ENCODE measurements at regions not wholly inside any gene's neighbourhood (a gene's known extent, or its start where the extent isn't known, plus 50 kb on each side); places are given as distances from the start of the nearest gene placed in this dataset.

DNA sequence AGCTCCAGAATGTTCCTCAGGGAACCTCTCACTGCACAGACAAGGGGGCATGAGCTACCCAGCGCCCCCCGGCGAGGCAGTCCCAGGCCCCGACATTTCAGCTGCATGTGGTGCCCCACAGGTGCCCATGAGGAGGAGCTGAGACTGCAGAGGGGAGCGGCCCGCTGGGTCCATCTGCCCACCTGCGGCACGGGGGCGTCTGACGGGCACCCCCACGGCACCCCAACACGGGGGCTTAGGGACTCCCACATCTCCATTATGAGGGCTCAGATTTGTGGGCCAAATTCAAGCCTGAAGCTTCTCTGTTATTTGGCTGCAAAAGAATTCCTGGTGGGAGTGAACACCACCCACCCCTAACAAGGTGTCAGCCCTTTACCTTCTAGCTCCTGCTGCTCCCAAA lies 258.4 kb downstream of the UACA start:
- TF ChIP-seq, protein P1, sequence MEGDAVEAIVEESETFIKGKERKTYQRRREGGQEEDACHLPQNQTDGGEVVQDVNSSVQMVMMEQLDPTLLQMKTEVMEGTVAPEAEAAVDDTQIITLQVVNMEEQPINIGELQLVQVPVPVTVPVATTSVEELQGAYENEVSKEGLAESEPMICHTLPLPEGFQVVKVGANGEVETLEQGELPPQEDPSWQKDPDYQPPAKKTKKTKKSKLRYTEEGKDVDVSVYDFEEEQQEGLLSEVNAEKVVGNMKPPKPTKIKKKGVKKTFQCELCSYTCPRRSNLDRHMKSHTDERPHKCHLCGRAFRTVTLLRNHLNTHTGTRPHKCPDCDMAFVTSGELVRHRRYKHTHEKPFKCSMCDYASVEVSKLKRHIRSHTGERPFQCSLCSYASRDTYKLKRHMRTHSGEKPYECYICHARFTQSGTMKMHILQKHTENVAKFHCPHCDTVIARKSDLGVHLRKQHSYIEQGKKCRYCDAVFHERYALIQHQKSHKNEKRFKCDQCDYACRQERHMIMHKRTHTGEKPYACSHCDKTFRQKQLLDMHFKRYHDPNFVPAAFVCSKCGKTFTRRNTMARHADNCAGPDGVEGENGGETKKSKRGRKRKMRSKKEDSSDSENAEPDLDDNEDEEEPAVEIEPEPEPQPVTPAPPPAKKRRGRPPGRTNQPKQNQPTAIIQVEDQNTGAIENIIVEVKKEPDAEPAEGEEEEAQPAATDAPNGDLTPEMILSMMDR (IDR thresholded peaks at IDR 0.05; ENCODE audit: low read depth, low read length, poor library complexity, severe bottlenecking), result peak; percentile 43
- no peak for TF ChIP-seq EZH2phosphoT487 (IDR thresholded peaks at IDR 0.05; ENCODE audit: borderline replicate concordance, low read length)
